Cerebellar nuclear complex (tissue), 1 donor: ENCODE measurements at regions not wholly inside any gene's neighbourhood (a gene's known extent, or its start where the extent isn't known, plus 50 kb on each side); places are given as distances from the start of the nearest gene placed in this dataset.
"Not testable (repeated sequence)": the region's sequence is repeated elsewhere in the genome, so short reads cannot be mapped to it uniquely, and the experiment has no call there.

Experiments
- DNase-seq, 2 experiments: peaks; one replicate each; lab custom pipeline; 2025; lab: John Stamatoyannopoulos, UW

GRCh38 chr11:92432515-92432914 lies 207.9 kb downstream of the FAT3 start:
- DNase-seq, result no peak

GRCh38 chr11:92436034-92436920 lies 211.7 kb downstream of the FAT3 start:
- DNase-seq, result no peak

- no peak for DNase-seq
Measured at GRCh38 chr11:92439133-92439532, 214.5 kb downstream of the FAT3 start.

GRCh38 chr11:92440701-92441442 lies 216.3 kb downstream of the FAT3 start:
- DNase-seq, result no peak

GRCh38 chr11:92441443-92441726 lies 216.8 kb downstream of the FAT3 start:
- DNase-seq, result no peak

GRCh38 chr11:92443199-92443598 lies 218.6 kb downstream of the FAT3 start:
- DNase-seq, result no peak

- no peak for DNase-seq
Measured at GRCh38 chr11:92447586-92447985, 223.0 kb downstream of the FAT3 start.

- no peak for DNase-seq
Measured at GRCh38 chr11:92449222-92449621, 224.6 kb downstream of the FAT3 start.

GRCh38 chr11:92449780-92450179 lies 225.2 kb downstream of the FAT3 start:
- no peak for DNase-seq

- DNase-seq, result no peak
Measured at GRCh38 chr11:92451063-92451462, 226.4 kb downstream of the FAT3 start.

- no peak for DNase-seq
Measured at GRCh38 chr11:92453055-92453454, 228.4 kb downstream of the FAT3 start.

- DNase-seq, result no peak
Measured at GRCh38 chr11:92455210-92455790, 230.7 kb downstream of the FAT3 start.

- DNase-seq, result no peak
Measured at GRCh38 chr11:92457250-92457649, 232.6 kb downstream of the FAT3 start.

GRCh38 chr11:92458486-92458885 lies 233.9 kb downstream of the FAT3 start:
- DNase-seq, result no peak

GRCh38 chr11:92460213-92460612 lies 235.6 kb downstream of the FAT3 start:
- no peak for DNase-seq

GRCh38 chr11:92461447-92461846 lies 236.8 kb downstream of the FAT3 start:
- DNase-seq, result no peak

GRCh38 chr11:92462821-92463220 lies 238.2 kb downstream of the FAT3 start:
- no peak for DNase-seq

- no peak for DNase-seq
Measured at GRCh38 chr11:92464822-92465221, 240.2 kb downstream of the FAT3 start.

GRCh38 chr11:92465410-92465809 lies 240.8 kb downstream of the FAT3 start:
- DNase-seq, result not testable (repeated sequence)

- DNase-seq, result no peak
Measured at GRCh38 chr11:92473736-92474135, 249.1 kb downstream of the FAT3 start.

GRCh38 chr11:92475316-92475715 lies 250.7 kb downstream of the FAT3 start:
- DNase-seq, result no peak

GRCh38 chr11:92475819-92476218 lies 251.2 kb downstream of the FAT3 start:
- no peak for DNase-seq

- no peak for DNase-seq
Measured at GRCh38 chr11:92477686-92478085, 253.1 kb downstream of the FAT3 start.
